ENCODE measurements at regions not wholly inside any gene's neighbourhood (a gene's known extent, or its start where the extent isn't known, plus 50 kb on each side); places are given as distances from the start of the nearest gene placed in this dataset.

DNA sequence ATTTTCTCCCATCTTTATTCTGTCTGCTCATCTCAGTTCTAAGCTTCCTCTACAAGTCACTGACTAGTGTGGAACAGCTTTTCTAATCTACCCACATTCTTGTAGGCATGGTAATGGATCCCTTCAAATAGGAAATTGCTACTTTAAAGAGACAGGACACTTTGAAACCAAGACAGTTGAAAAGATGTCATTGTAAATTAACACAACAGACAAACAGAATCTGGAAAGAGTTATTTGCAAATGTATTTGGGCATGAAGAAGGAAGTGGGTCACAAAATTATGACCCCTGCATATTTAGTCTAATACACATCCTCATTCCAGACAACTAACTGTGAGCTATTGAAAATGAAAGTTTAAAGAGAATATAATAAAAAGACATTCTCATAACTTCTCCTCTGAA, 298.2 kb upstream of the MARCKS start:
- no peak for DNase-seq
- TF ChIP-seq, protein P1, sequence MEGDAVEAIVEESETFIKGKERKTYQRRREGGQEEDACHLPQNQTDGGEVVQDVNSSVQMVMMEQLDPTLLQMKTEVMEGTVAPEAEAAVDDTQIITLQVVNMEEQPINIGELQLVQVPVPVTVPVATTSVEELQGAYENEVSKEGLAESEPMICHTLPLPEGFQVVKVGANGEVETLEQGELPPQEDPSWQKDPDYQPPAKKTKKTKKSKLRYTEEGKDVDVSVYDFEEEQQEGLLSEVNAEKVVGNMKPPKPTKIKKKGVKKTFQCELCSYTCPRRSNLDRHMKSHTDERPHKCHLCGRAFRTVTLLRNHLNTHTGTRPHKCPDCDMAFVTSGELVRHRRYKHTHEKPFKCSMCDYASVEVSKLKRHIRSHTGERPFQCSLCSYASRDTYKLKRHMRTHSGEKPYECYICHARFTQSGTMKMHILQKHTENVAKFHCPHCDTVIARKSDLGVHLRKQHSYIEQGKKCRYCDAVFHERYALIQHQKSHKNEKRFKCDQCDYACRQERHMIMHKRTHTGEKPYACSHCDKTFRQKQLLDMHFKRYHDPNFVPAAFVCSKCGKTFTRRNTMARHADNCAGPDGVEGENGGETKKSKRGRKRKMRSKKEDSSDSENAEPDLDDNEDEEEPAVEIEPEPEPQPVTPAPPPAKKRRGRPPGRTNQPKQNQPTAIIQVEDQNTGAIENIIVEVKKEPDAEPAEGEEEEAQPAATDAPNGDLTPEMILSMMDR (IDR thresholded peaks at IDR 0.05), result no peak
- no peak overlapping the region for H3K4me3 ChIP-seq

DNA sequence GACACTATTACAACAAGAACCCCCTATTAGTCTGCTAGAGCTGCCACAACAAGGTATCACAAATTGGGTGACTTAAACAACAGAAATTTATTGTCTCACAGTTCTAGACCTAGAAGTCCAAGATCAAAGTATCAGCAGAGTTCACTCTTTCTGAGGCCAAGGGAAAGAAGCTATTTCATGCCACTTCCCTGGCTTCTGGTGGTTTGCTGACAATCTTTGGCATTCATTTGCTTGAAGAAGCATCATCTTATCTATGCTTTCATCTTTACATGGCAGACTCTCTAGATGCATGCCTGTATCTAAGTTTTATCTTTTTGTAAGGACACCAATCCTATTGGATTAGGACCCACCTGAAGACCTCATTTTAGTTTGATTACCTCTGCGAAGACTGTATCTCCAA, 296.8 kb upstream of the MARCKS start:
- Histone ChIP-seq H3K27me3 (no peaks in the 10 kb centered on the region), H3K9me3 (no peaks in the 10 kb centered on the region), H3K9ac (ENCODE audit: low read depth in 2 of 2, low read length in 2 of 2) (no peak overlapping the region), H3K4me3 (no peak overlapping the region), H3K27ac (no peak overlapping the region), H3K36me3 (no peaks in the 10 kb centered on the region), H3K4me1 (no peaks in the 10 kb centered on the region)
- intact Hi-C loops (cut with DNase I), result no loop called here
- TF ChIP-seq, protein P1 (IDR thresholded peaks at IDR 0.05), result no peak
- no peak for DNase-seq

More for the DNA sequence above, 298.2 kb upstream of the MARCKS start:
- no peak overlapping the region for H3K27ac ChIP-seq
- no peaks in the 10 kb centered on the region for H3K4me1 ChIP-seq
- no peaks in the 10 kb centered on the region for H3K27me3 ChIP-seq
- no peaks in the 10 kb centered on the region for H3K9me3 ChIP-seq
- H3K36me3 ChIP-seq, result no peaks in the 10 kb centered on the region
- intact Hi-C loops (cut with DNase I), result no loop called here
- H3K9ac ChIP-seq (ENCODE audit: low read depth in 2 of 2, low read length in 2 of 2), result no peak overlapping the region

DNA sequence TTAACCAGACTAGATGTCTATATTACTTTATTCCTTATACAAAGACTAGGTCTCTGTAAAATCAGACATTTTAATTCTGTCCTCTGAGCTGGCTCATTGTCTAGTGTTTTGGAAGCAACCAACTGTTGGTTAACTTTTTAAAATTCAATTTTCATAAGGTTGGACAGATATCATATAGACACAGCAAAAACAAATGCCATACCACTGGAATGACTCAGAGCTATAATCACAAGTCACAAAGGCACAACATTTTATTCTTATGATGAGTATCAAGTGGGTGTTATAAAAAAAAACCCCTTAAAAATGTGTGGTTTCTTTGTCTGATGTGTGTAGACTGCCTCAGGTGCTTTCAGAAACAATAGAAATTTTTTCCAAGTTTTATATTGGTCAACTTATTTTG, 296.2 kb upstream of the MARCKS start:
- Histone ChIP-seq H3K4me3 (no peak overlapping the region), H3K9ac (ENCODE audit: low read depth in 2 of 2, low read length in 2 of 2) (no peak overlapping the region), H3K27ac (no peak overlapping the region), H3K4me1 (no peaks in the 10 kb centered on the region), H3K27me3 (no peaks in the 10 kb centered on the region), H3K36me3 (no peaks in the 10 kb centered on the region), H3K9me3 (no peaks in the 10 kb centered on the region)
- no peak for DNase-seq
- TF ChIP-seq, protein P1 (IDR thresholded peaks at IDR 0.05), result no peak
- intact Hi-C loops (cut with DNase I), result no loop called here

DNA sequence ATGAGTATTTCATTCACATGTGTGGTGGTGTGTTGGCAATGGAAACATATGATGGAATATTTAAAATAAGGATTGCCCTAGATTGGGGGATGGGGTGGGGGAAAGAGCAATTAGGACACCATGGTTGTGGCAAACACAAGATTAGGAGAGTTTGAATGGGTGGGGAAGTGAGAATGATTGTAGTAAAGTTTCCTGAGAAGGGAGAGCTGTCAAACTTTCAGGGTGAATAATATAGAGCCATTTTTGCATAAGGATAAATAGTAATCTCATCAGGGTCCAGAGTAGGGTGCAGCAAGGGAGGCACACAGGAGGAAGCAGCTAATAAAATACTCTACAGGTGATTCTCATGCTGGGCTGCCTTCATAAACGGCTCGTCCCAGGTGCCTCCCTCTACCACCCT, 294.9 kb upstream of the MARCKS start:
- Histone ChIP-seq H3K9ac (ENCODE audit: low read depth in 2 of 2, low read length in 2 of 2) (no peak overlapping the region), H3K4me3 (no peak overlapping the region), H3K27me3 (no peaks in the 10 kb centered on the region), H3K4me1 (no peaks in the 10 kb centered on the region), H3K9me3 (no peaks in the 10 kb centered on the region), H3K36me3 (no peaks in the 10 kb centered on the region), H3K27ac (no peak overlapping the region)
- intact Hi-C loops (cut with DNase I), result no loop called here
- TF ChIP-seq, protein P1 (IDR thresholded peaks at IDR 0.05), result no peak
- no peak for DNase-seq

DNA sequence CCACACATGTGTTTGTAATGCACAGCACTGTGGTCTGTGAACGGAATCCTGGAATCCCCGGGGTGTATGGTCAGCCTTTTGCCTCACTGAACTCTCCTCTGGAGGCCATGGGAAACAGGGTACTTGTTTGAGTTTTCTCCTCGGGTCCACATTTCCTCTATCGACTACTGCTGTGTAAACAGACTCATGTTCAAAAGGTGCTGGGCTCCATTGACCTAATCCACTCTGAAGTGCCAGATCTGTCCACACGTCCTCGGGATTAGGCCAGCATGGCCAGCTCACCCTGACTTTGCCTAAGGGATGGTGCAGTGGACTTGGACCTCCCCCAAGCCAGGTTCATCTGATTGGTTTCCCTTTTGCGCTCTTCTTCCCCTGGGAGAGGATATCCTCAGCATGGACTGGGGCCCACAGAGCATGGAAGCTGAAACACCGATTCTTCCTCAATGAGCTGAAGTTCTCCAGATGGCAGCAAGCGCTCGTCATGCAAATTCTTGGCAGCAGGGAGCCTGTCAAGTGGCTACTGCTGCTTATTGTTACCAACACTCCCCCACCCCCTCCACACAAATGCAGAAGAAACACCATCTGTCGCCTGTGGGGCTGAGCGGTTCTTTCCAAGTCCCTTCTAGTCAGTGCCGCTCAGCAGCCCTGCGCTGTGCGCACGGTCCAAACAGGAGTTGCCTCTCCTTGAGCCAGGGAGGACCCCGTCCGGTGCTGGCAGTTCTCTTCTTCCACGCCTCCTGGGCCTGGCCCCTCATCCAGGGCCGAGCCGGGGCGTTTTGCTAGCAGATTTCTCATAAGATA, 292.6 kb upstream of the MARCKS start:
- no peaks in the 10 kb centered on the region for H3K27me3 ChIP-seq
- no peaks in the 10 kb centered on the region for H3K4me1 ChIP-seq
- no peaks in the 10 kb centered on the region for H3K9me3 ChIP-seq
- DNase-seq, result peak; percentile 54
- peak overlapping the region; percentile 46 for H3K27ac ChIP-seq
- no peak overlapping the region for H3K4me3 ChIP-seq
- TF ChIP-seq, protein P1 (IDR thresholded peaks at IDR 0.05), result no peak
- H3K9ac ChIP-seq (ENCODE audit: low read depth in 2 of 2, low read length in 2 of 2), result no peak overlapping the region
- intact Hi-C loops (cut with DNase I), result no loop called here
- no peaks in the 10 kb centered on the region for H3K36me3 ChIP-seq
